Ishikawa (cell line): ENCODE measurements at regions not wholly inside any gene's neighbourhood (a gene's known extent, or its start where the extent isn't known, plus 50 kb on each side); places are given as distances from the start of the nearest gene placed in this dataset.
A peak's percentile ranks its signal among the peaks of the same experiment; 100 is the strongest.

Experiments
- CEBPB ChIP-seq: IDR thresholded peaks from 2 replicates; pipeline ENCODE4 v1.6.1; 2012
- EGR1 ChIP-seq: IDR thresholded peaks from 2 replicates; pipeline ENCODE4 v1.6.1; 2012
- EP300 ChIP-seq: IDR thresholded peaks from 2 replicates; pipeline ENCODE4 v1.6.1; 2012; ENCODE audit warnings: borderline replicate concordance
- RAD21 ChIP-seq: IDR thresholded peaks from 2 replicates; pipeline ENCODE4 v1.6.1; 2012; ENCODE audit warnings: low read depth
- TAF1 ChIP-seq: IDR thresholded peaks from 2 replicates; pipeline ENCODE4 v1.6.1; 2012; ENCODE audit warnings: low read depth, mild to moderate bottlenecking
- TCF12 ChIP-seq: IDR thresholded peaks from 2 replicates; pipeline ENCODE4 v1.6.1; 2012; ENCODE audit warnings: low read depth
- YY1 ChIP-seq: IDR thresholded peaks from 2 replicates; pipeline ENCODE4 v1.6.1; 2012; ENCODE audit warnings: low read depth
- ZBTB7A ChIP-seq: IDR thresholded peaks from 2 replicates; pipeline ENCODE4 v1.6.1; 2012; ENCODE audit warnings: low read depth
- TF ChIP-seq, protein P1 (sequence below): IDR thresholded peaks from 2 replicates; pipeline ENCODE4 v1.6.1; 2012; ENCODE audit warnings: low read depth, mild to moderate bottlenecking
- TF ChIP-seq, protein P2 (sequence below): IDR thresholded peaks from 2 replicates; pipeline ENCODE4 v1.6.1; 2012

DNA sequence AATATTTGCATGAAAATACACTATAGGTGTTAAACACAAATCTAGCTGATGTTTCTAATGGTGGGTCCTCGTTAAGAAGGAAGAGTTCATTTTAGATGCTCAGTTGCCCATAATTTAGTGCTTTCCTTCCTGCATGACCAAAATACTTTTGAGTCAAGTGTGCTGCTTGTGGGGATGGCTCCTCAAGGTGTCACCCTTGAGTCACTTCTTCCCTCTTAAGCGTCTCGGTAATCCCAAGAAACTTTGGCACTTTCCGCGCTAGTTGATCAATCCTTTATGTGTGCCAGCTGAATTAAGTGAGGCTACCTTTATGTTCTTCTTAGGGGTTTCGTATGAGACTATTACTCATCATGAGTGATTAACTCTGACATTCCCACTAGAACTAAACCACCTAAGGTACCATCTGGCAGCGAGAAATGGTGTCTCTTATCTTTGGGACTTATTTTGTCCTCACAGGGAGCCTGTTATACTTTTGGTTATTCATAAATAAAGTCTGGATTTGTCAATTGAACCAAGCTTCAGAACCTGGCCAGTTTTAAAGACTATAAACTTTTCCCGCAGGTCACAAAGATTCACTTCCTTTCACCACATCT, 106.8 kb downstream of the NHLRC3 start:
- TF ChIP-seq EGR1 (no peak), RAD21 (peak; percentile 77), CEBPB (no peak), TCF12 (no peak), TAF1 (no peak), EP300 (no peak), ZBTB7A (no peak), YY1 (no peak)
- TF ChIP-seq, protein P1, sequence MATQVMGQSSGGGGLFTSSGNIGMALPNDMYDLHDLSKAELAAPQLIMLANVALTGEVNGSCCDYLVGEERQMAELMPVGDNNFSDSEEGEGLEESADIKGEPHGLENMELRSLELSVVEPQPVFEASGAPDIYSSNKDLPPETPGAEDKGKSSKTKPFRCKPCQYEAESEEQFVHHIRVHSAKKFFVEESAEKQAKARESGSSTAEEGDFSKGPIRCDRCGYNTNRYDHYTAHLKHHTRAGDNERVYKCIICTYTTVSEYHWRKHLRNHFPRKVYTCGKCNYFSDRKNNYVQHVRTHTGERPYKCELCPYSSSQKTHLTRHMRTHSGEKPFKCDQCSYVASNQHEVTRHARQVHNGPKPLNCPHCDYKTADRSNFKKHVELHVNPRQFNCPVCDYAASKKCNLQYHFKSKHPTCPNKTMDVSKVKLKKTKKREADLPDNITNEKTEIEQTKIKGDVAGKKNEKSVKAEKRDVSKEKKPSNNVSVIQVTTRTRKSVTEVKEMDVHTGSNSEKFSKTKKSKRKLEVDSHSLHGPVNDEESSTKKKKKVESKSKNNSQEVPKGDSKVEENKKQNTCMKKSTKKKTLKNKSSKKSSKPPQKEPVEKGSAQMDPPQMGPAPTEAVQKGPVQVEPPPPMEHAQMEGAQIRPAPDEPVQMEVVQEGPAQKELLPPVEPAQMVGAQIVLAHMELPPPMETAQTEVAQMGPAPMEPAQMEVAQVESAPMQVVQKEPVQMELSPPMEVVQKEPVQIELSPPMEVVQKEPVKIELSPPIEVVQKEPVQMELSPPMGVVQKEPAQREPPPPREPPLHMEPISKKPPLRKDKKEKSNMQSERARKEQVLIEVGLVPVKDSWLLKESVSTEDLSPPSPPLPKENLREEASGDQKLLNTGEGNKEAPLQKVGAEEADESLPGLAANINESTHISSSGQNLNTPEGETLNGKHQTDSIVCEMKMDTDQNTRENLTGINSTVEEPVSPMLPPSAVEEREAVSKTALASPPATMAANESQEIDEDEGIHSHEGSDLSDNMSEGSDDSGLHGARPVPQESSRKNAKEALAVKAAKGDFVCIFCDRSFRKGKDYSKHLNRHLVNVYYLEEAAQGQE: no peak
- TF ChIP-seq, protein P2, sequence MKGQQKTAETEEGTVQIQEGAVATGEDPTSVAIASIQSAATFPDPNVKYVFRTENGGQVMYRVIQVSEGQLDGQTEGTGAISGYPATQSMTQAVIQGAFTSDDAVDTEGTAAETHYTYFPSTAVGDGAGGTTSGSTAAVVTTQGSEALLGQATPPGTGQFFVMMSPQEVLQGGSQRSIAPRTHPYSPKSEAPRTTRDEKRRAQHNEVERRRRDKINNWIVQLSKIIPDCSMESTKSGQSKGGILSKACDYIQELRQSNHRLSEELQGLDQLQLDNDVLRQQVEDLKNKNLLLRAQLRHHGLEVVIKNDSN: no peak
